ENCODE measurements at regions not wholly inside any gene's neighbourhood (a gene's known extent, or its start where the extent isn't known, plus 50 kb on each side); places are given as distances from the start of the nearest gene placed in this dataset.

GRCh38 chr19:28374971-28375370 is 838.0 kb downstream of the UQCRFS1 start:
- TF ChIP-seq CTCF (conservative IDR thresholded peaks at IDR 0.05; ENCODE audit: low read length) (no peak), EZH2phosphoT487 (IDR thresholded peaks at IDR 0.05; ENCODE audit: borderline replicate concordance) (no peak)

Measured in Loucy (cell line).